NB4 (cell line): ENCODE measurements at regions not wholly inside any gene's neighbourhood (a gene's known extent, or its start where the extent isn't known, plus 50 kb on each side); places are given as distances from the start of the nearest gene placed in this dataset.

ENCODE experiments used
- DNase-seq: peaks from one replicate; pipeline ENCODE4 v3.0.0; 2010; ENCODE audit warnings: low read depth
- H3K4me3 ChIP-seq: one replicate; pipeline ENCODE4 v1.5.1; 2011; ENCODE audit warnings: mild to moderate bottlenecking, low read depth, low read length, moderate library complexity
- MYC ChIP-seq: IDR thresholded peaks from 2 replicates; pipeline ENCODE4 v1.6.1; 2011; ENCODE audit warnings: low read depth, low read length
- POLR2A ChIP-seq: IDR thresholded peaks from 2 replicates; pipeline ENCODE4 v1.6.1; 2011; ENCODE audit warnings: mild to moderate bottlenecking; ENCODE audit not compliant: insufficient read length; ENCODE audit errors: extremely low read depth
- TF ChIP-seq, protein P1 (sequence below): IDR thresholded peaks from one replicate; pipeline ENCODE4 v1.5.1; 2012; ENCODE audit warnings: low read depth, low read length
- TF ChIP-seq, protein P2 (sequence below): IDR thresholded peaks from 2 replicates; pipeline ENCODE4 v1.6.1; 2011; ENCODE audit warnings: low read depth, low read length

DNA sequence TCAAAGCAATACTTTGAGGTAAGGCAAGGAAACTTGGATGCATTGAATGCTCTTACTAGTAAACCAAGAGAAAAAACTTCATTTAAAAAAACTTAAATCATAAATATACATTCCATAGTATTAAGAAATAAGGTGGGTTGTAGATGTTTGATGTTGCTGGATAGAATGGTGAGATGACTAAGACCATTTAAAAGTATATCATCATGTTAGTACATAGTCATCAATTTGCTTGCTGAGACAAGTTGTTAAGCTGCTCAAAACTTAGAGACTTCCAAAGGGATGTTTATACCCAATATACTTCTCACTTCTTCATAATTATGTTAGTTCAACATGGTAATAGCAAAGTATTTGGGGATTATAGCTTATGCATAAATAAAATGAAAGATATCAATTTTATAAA lies 675.5 kb upstream of the MGAT4C start:
- no peak for DNase-seq
- TF ChIP-seq MYC (no peak), POLR2A (no peak)
- TF ChIP-seq, protein P1, sequence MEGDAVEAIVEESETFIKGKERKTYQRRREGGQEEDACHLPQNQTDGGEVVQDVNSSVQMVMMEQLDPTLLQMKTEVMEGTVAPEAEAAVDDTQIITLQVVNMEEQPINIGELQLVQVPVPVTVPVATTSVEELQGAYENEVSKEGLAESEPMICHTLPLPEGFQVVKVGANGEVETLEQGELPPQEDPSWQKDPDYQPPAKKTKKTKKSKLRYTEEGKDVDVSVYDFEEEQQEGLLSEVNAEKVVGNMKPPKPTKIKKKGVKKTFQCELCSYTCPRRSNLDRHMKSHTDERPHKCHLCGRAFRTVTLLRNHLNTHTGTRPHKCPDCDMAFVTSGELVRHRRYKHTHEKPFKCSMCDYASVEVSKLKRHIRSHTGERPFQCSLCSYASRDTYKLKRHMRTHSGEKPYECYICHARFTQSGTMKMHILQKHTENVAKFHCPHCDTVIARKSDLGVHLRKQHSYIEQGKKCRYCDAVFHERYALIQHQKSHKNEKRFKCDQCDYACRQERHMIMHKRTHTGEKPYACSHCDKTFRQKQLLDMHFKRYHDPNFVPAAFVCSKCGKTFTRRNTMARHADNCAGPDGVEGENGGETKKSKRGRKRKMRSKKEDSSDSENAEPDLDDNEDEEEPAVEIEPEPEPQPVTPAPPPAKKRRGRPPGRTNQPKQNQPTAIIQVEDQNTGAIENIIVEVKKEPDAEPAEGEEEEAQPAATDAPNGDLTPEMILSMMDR = no peak
- TF ChIP-seq, protein P2, sequence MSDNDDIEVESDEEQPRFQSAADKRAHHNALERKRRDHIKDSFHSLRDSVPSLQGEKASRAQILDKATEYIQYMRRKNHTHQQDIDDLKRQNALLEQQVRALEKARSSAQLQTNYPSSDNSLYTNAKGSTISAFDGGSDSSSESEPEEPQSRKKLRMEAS = no peak
- H3K4me3 ChIP-seq = no peak overlapping the region

DNA sequence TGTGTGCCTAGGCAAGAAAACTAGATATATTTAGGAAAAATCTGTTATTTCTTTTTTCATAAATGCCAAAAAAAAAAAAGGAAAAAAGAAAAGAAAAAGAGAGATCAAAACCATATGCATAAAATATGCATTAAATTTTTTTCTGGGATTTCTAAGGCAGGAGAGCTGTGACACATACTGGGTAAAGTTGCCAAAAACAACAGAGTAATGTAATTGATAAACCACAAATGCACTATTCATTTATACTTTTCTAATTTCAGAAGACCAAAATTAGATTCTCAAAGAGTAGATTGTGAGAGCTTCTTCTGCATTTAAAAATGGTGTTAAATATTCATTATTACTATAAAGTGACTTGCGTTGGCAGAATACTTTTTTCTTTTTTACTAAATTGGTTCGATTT lies 673.8 kb upstream of the MGAT4C start:
- DNase-seq = no peak
- TF ChIP-seq, protein P1 = no peak
- TF ChIP-seq, protein P2 = no peak
- TF ChIP-seq MYC = no peak
- TF ChIP-seq POLR2A = no peak
- no peak overlapping the region for H3K4me3 ChIP-seq

DNA sequence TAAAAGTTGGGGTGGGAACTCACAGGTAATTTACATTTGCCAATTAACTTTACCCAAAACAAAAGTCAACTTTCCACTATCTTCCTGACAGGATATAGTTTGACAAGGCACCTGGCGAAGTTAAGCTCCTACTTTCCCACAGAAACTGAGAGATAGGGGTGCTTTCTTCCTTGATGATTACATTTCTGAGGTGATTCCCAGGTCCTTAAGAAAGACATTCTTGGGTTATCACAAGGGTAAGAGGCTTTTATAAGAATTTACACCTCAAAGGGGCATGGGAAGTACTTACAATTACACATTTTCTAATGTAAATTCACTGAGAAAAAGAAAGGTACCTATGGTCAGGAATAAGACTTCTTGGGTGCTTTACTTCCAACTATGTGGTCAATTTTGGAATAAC lies 660.9 kb upstream of the MGAT4C start:
- DNase-seq = no peak
- no peak overlapping the region for H3K4me3 ChIP-seq
- TF ChIP-seq, protein P1 = no peak
- TF ChIP-seq POLR2A = no peak
- TF ChIP-seq, protein P2 = no peak
- TF ChIP-seq MYC = no peak

DNA sequence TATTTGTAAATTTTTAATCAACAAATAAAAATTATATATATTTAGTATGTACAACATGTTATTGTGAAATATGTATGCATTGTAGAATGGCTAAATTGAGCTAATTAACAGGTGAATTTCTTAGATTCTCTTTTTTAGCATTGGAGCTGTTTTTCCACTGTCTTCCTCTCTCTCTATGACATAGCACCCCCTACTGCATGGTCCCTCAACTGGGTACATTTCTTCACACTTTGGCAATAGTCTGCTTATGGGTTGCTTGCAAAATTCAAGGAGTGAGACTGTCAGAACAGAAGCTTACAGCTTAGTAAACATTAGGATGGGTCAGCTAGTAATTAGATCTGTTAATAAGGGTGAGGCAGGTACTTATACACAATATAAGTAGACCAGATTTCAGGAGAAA lies 658.5 kb upstream of the MGAT4C start:
- DNase-seq = peak; percentile 48
- no peak for TF ChIP-seq MYC
- TF ChIP-seq, protein P1 = peak; percentile 31

DNA sequence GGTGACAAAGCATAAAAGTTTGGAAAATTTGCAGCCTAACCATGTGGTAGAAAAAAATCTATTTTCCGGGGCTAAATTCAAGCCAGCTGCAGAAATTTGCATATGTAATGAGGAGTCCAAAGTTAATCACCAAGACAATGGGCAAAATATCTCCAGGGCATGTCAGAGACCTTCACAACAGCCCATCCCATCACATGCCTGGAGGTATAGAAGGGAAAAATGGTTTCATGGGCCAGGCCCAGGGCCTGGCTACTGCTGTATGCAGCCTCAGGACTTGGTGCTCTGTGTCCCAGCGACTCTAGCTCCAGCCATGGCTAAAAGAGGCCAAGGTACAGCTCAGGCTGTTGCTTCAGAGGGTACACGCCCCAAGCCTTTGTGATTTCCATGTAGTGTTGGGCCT lies 655.8 kb upstream of the MGAT4C start:
- no peak overlapping the region for H3K4me3 ChIP-seq
- TF ChIP-seq MYC = no peak
- no peak for TF ChIP-seq POLR2A
- TF ChIP-seq, protein P1 = no peak
- TF ChIP-seq, protein P2 = no peak
- DNase-seq = no peak

More for the DNA sequence above, 658.5 kb upstream of the MGAT4C start:
- H3K4me3 ChIP-seq = no peak overlapping the region

DNA sequence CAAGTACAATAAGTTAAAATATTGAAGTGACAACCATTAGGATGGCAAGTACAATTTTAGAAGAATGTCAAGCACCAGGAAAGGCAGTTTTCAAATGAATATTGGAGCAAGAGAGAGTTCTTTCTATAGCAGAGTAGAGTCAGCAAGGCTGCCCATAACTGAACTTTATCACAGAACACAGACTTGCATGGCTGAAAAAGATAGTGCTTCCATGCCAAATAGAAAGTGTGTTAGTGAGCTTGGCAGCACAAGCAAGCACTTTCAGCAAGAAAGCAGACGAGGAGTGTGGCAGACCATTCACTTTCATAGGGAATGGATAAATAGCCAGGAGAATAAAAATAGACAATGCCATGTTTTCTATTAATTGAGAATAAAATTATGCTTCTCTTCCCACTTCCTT lies 647.0 kb upstream of the MGAT4C start:
- no peak overlapping the region for H3K4me3 ChIP-seq
- DNase-seq = no peak
- TF ChIP-seq MYC = no peak
